Osteocyte (in vitro differentiated cells): ENCODE measurements at regions not wholly inside any gene's neighbourhood (a gene's known extent, or its start where the extent isn't known, plus 50 kb on each side); places are given as distances from the start of the nearest gene placed in this dataset.

Experiments
- DNase-seq: peaks from one replicate; pipeline ENCODE4 v3.0.0; 2021; ENCODE audit warnings: mixed read lengths; ENCODE audit not compliant: unreplicated experiment; ENCODE audit errors: extremely low spot score
- H3K27ac Mint-ChIP-seq: one replicate; pipeline ENCODE4 v1.8.0; 2021; ENCODE audit warnings: mild to moderate bottlenecking, mixed read lengths; ENCODE audit not compliant: unreplicated experiment
- H3K27me3 Mint-ChIP-seq: one replicate; pipeline ENCODE4 v1.8.0; 2021; ENCODE audit warnings: mixed read lengths; ENCODE audit not compliant: unreplicated experiment
- H3K36me3 Mint-ChIP-seq: one replicate; pipeline ENCODE4 v1.8.0; 2021; ENCODE audit warnings: mixed read lengths; ENCODE audit not compliant: unreplicated experiment
- H3K4me1 Mint-ChIP-seq: one replicate; pipeline ENCODE4 v1.8.0; 2021; ENCODE audit warnings: mixed read lengths; ENCODE audit not compliant: unreplicated experiment
- H3K4me3 Mint-ChIP-seq: one replicate; pipeline ENCODE4 v1.8.0; 2021; ENCODE audit warnings: mild to moderate bottlenecking, moderate library complexity, mixed read lengths; ENCODE audit not compliant: unreplicated experiment
- H3K9me3 Mint-ChIP-seq: one replicate; pipeline ENCODE4 v1.8.0; 2021; ENCODE audit warnings: mixed read lengths; ENCODE audit not compliant: unreplicated experiment
- CTCF ChIP-seq: fragments of 200-600 bp; sonication (generic); IDR thresholded peaks from 2 replicates; pipeline ENCODE4 v1.5.0; 2021; ENCODE audit warnings: antibody characterized with exemption, mild to moderate bottlenecking, moderate library complexity

- no peak for TF ChIP-seq CTCF
- Mint-ChIP-seq H3K4me1 (no peaks in the 10 kb centered on the region), H3K36me3 (no peaks in the 10 kb centered on the region), H3K9me3 (no peaks in the 10 kb centered on the region), H3K4me3 (no peak overlapping the region), H3K27ac (no peak overlapping the region), H3K27me3 (peaks cover 17% of the 10 kb centered on the region)
- no peak for DNase-seq
Observed at GRCh38 chr2:21281384-21281783, 157.6 kb downstream of the TDRD15 start.

GRCh38 chr2:21281791-21282514 lies 158.2 kb downstream of the TDRD15 start:
- Mint-ChIP-seq H3K9me3 (no peaks in the 10 kb centered on the region), H3K4me1 (no peaks in the 10 kb centered on the region), H3K27ac (no peak overlapping the region), H3K27me3 (peaks cover 17% of the 10 kb centered on the region), H3K4me3 (no peak overlapping the region), H3K36me3 (no peaks in the 10 kb centered on the region)
- DNase-seq = no peak
- no peak for TF ChIP-seq CTCF

- Mint-ChIP-seq H3K27me3 (peaks cover 17% of the 10 kb centered on the region), H3K27ac (no peak overlapping the region), H3K9me3 (no peaks in the 10 kb centered on the region), H3K36me3 (no peaks in the 10 kb centered on the region), H3K4me3 (no peak overlapping the region), H3K4me1 (no peaks in the 10 kb centered on the region)
- no peak for TF ChIP-seq CTCF
- no peak for DNase-seq
Observed at GRCh38 chr2:21282515-21282898, 158.7 kb downstream of the TDRD15 start.

GRCh38 chr2:21288299-21288698 lies 164.5 kb downstream of the TDRD15 start:
- Mint-ChIP-seq H3K27me3 (peaks cover 7% of the 10 kb centered on the region), H3K27ac (no peak overlapping the region), H3K36me3 (no peaks in the 10 kb centered on the region), H3K9me3 (no peaks in the 10 kb centered on the region), H3K4me1 (peaks cover 3% of the 10 kb centered on the region), H3K4me3 (no peak overlapping the region)
- TF ChIP-seq CTCF = no peak
- no peak for DNase-seq

- Mint-ChIP-seq H3K9me3 (no peaks in the 10 kb centered on the region), H3K4me1 (peaks cover 3% of the 10 kb centered on the region), H3K36me3 (no peaks in the 10 kb centered on the region), H3K27me3 (peaks cover 7% of the 10 kb centered on the region), H3K4me3 (no peak overlapping the region), H3K27ac (no peak overlapping the region)
- TF ChIP-seq CTCF = no peak
- DNase-seq = no peak
Observed at GRCh38 chr2:21288739-21289520, 165.2 kb downstream of the TDRD15 start.
